Pancreas (tissue), 10 donors: ENCODE measurements at regions not wholly inside any gene's neighbourhood (a gene's known extent, or its start where the extent isn't known, plus 50 kb on each side); places are given as distances from the start of the nearest gene placed in this dataset.

ENCODE experiments used
- ATAC-seq, 4 donors: fragments of 200-7000 bp; cut with Tn5 transposase; one replicate each; pipeline versions ENCODE4 v1.8.0 to v1.9.1; 2020; ENCODE audit warnings: mild to moderate bottlenecking in 4 of 4, moderate library complexity in 4 of 4
- DNase-seq, 6 donors: peaks; one replicate each; pipeline ENCODE4 v3.0.0-alpha.2; 2020
- FAIRE-seq: peaks from 2 replicates; lab custom pipeline; 2012; peaks lifted over from hg19 to GRCh38; lab: Jason Lieb, UNC
- H3K27ac ChIP-seq, 4 donors: fragments of 200-600 bp; sonication (generic); 1 replicate in 3 of 4; 2 replicates in 1 of 4; pipeline versions ENCODE4 v1.5.0 to v1.8.0; 2020
- H3K27me3 ChIP-seq, 4 donors: fragments of 200-600 bp; one replicate each; pipeline ENCODE4 v1.8.0; 2021
- H3K36me3 ChIP-seq, 3 donors: fragments of 200-600 bp; sonication (generic) in 1 of 3; one replicate each; pipeline versions ENCODE4 v1.5.0 to v1.8.0; 2020 to 2021
- H3K4me1 ChIP-seq, 3 donors: fragments of 200-600 bp; one replicate each; pipeline ENCODE4 v1.8.0; 2021
- H3K4me3 ChIP-seq, 4 donors: fragments of 200-600 bp; sonication (generic) in 2 of 4; one replicate each; pipeline versions ENCODE4 v1.5.0 to v1.8.0; 2020 to 2021
- H3K9me3 ChIP-seq, 4 donors: fragments of 200-600 bp; one replicate each; pipeline ENCODE4 v1.8.0; 2021
- WGBS, 2 donors: extraction: QIAGEN DNeasy Blood & Tissue Kit; methylation state at CpG; one replicate each; pipeline ENCODE4 v1.1.7; 2013; 5-methylcytosine and 5-hydroxymethylcytosine counted together
- intact Hi-C, 3 donors: fragments of 100-400 bp; cut with DNase I; formaldehyde crosslinking; loops; one replicate each; pipeline versions ENCODE4 v1.11.1 to v1.14.2; 2022
- TF ChIP-seq, protein P1 (sequence below), 4 donors: fragments of 200-600 bp; sonication (generic) in 3 of 4; IDR thresholded peaks; one replicate each; pipeline versions ENCODE4 v1.5.0 to v1.8.0; 2021; ENCODE audit warnings: antibody characterized with exemption in 4 of 4
- donor health status: healthy with polysubstance abuse.
- donor health status: DM: no; HTN: no; CAD: no; lungs with moderate emphysema.
- donor health status: DM: no; HTN: no; CAD: no.
- donor health status: control.
- donor health status: control.
- donor health status: Bipolar disorder and iron deficiency.
- donor health status: DM: yes; HTN: yes; CAD: no.
- donor health status: DM: no; HTN: no; CAD: no.
- donor health status: DM: no; HTN: no; CAD: no.
- donor health status: DM: yes; HTN: yes; CAD: no.

- H3K27ac ChIP-seq = no peak overlapping the region
- ATAC-seq = no peak
- DNase-seq = no peak
- H3K4me1 ChIP-seq = no peaks in the 10 kb centered on the region
- 72 to 86% methylated on average over 5 of the region's 5 CpGs for WGBS, 2 donors
- no peaks in the 10 kb centered on the region for H3K27me3 ChIP-seq
- no peak overlapping the region for H3K4me3 ChIP-seq
- no peaks in the 10 kb centered on the region for H3K9me3 ChIP-seq
- intact Hi-C loops = no loop called here
- H3K36me3 ChIP-seq = no peaks in the 10 kb centered on the region
- FAIRE-seq = no peak
- TF ChIP-seq, protein P1, sequence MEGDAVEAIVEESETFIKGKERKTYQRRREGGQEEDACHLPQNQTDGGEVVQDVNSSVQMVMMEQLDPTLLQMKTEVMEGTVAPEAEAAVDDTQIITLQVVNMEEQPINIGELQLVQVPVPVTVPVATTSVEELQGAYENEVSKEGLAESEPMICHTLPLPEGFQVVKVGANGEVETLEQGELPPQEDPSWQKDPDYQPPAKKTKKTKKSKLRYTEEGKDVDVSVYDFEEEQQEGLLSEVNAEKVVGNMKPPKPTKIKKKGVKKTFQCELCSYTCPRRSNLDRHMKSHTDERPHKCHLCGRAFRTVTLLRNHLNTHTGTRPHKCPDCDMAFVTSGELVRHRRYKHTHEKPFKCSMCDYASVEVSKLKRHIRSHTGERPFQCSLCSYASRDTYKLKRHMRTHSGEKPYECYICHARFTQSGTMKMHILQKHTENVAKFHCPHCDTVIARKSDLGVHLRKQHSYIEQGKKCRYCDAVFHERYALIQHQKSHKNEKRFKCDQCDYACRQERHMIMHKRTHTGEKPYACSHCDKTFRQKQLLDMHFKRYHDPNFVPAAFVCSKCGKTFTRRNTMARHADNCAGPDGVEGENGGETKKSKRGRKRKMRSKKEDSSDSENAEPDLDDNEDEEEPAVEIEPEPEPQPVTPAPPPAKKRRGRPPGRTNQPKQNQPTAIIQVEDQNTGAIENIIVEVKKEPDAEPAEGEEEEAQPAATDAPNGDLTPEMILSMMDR (IDR thresholded peaks at IDR 0.05) = no peak
These were observed 59.9 kb upstream of the FGFR2 start for GRCh38 chr10:121658111-121658510.

DNA sequence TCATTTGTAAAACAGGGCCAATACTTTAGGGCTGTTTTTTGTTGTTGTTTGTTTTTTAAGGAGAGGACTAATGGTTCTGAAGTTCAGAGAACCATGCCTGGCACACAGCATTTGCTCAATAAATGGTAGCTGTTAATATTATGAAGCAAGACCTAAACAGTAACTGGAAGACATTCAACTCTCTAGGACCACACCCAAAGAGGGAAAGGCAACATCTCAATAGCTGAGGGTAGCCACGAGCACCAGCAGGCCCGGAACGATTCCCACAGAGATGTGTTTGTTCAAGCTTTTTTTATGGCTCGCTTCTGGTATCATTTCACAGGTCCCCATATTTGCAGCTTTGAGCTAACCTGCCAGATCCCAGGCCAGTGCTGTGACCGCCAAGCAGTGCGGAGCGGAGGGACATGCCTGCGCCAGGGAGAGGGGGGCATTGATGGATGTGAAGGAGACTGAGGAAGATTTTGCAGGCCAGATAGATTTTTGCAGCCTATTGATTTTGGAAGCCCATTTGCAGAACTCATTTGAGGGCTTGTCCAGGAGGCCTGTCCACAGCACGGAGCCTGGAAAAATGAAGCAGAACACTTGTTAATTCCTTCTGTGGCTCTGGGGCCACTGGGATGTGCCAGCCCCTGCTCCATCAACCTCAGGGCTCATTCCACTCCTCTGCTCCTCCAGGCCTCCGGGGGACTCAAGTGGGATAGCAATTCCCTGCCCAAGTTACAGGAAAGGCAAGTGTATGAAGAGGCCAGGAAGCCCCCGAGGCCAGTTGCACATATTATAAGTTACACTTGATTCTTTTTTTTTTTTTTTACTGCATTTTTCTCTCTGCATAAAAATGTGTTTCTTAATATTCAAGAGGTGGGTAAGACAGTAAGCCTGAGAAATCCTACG is 57.3 kb upstream of the FGFR2 start:
- intact Hi-C loops = no loop called here
- Histone ChIP-seq H3K27me3 (no peaks in the 10 kb centered on the region), H3K36me3 (no peaks in the 10 kb centered on the region), H3K27ac (no peak overlapping the region), H3K9me3 (no peaks in the 10 kb centered on the region), H3K4me1 (no peaks in the 10 kb centered on the region), H3K4me3 (no peak overlapping the region)
- no peak for ATAC-seq
- FAIRE-seq = no peak
- TF ChIP-seq, protein P1 (IDR thresholded peaks at IDR 0.05) = no peak
- 73 to 82% methylated on average over 12 of the region's 12 CpGs for WGBS, 2 donors
- no peak for DNase-seq

DNA sequence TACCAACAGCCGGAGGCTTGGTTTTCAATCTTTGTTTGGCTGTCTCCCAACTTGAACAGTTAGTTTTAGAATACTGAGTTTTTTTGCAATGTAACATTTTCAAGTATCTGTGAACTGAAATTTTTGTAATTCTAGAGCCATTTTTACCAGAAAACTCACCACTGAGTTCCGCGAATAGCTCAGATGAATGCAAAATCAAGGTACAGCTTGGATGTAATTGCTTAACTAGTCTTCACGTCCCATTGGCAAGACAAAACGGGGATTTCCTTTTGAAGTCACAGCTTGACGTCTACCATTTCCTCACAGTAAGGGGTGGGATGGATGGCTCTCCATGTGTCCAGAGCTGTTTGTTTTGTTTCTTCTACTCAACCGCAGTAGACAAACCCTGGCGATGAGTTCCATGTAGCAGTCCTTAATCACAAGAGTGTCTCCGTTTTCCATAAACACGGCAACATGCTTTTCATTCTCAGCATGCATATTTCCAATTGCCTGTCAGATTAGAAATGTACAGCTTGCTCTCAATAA is 55.8 kb upstream of the FGFR2 start:
- no peaks in the 10 kb centered on the region for H3K27me3 ChIP-seq
- no peaks in the 10 kb centered on the region for H3K4me1 ChIP-seq
- H3K27ac ChIP-seq = no peak overlapping the region
- H3K36me3 ChIP-seq = no peaks in the 10 kb centered on the region
- ATAC-seq (no peak), DNase-seq (no peak), FAIRE-seq (no peak)
- no peak overlapping the region for H3K4me3 ChIP-seq
- H3K9me3 ChIP-seq = no peaks in the 10 kb centered on the region
- intact Hi-C loops = no loop called here
- WGBS, 2 donors = 76 to 78% methylated on average over 10 of the region's 10 CpGs
- TF ChIP-seq, protein P1 (IDR thresholded peaks at IDR 0.05) = no peak

DNA sequence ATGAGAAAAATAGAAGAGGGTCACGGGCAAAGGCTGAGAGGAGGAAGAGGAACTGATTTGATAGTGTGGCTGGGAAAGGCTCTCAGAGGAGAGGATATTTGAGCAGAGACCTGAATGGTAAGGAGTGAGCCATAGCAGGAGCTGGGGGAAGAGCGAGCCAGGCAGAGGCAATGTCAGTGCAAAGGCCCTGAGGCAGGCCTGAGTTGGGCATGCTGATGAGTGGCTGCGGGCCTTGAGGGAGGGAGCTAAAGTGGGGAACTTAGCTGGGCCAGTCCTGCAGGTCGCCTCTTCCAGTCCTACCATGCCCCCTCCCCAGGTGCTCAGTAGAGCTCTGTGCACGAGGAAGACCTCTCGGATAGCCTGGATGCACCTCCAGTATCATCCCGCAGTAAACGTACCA is 55.4 kb upstream of the FGFR2 start:
- FAIRE-seq = no peak
- H3K9me3 ChIP-seq = no peaks in the 10 kb centered on the region
- H3K27me3 ChIP-seq = no peaks in the 10 kb centered on the region
- no peak overlapping the region for H3K4me3 ChIP-seq
- intact Hi-C loops = no loop called here
- no peak overlapping the region for H3K27ac ChIP-seq
- TF ChIP-seq, protein P1 (IDR thresholded peaks at IDR 0.05) = no peak
- no peak for ATAC-seq
- H3K36me3 ChIP-seq = no peaks in the 10 kb centered on the region
- no peaks in the 10 kb centered on the region for H3K4me1 ChIP-seq
- WGBS, 2 donors = 84 to 88% methylated on average over 8 of the region's 8 CpGs
- no peak for DNase-seq

DNA sequence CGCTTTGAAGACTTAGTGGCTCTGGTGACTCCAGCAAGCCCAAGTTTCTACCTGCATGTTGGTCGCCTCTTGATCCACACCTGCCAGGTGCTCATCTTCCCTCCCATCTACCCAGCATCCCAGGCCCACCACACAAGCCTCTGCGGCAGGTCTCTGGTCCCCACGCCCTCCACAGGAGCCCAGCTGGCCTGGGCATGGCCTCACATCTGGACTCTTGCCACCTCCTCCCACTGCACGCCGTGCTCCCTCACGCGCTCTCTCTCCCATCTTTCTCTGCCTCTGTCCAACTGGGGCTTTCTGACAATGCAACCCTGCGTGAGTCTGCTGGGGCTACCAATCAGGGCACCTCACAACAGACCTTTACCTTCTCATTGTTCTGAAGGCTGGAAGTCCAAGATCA is 50.2 kb upstream of the FGFR2 start:
- no peaks in the 10 kb centered on the region for H3K4me1 ChIP-seq
- FAIRE-seq (no peak), DNase-seq (no peak), ATAC-seq (no peak)
- no peak overlapping the region for H3K4me3 ChIP-seq
- 76 to 83% methylated on average over 9 of the region's 9 CpGs for WGBS, 2 donors
- intact Hi-C loops = no loop called here
- H3K9me3 ChIP-seq = no peaks in the 10 kb centered on the region
- no peak overlapping the region for H3K27ac ChIP-seq
- H3K36me3 ChIP-seq = no peaks in the 10 kb centered on the region
- H3K27me3 ChIP-seq = no peaks in the 10 kb centered on the region
- TF ChIP-seq, protein P1 (IDR thresholded peaks at IDR 0.05) = no peak
